Ishikawa (cell line): ENCODE measurements at regions not wholly inside any gene's neighbourhood (a gene's known extent, or its start where the extent isn't known, plus 50 kb on each side); places are given as distances from the start of the nearest gene placed in this dataset.

Experiments used
- CEBPB ChIP-seq: IDR thresholded peaks from 2 replicates; pipeline ENCODE4 v1.6.1; 2012
- CREB1 ChIP-seq: IDR thresholded peaks from 2 replicates; pipeline ENCODE4 v1.6.1; 2012; ENCODE audit warnings: low read depth
- EGR1 ChIP-seq: IDR thresholded peaks from 2 replicates; pipeline ENCODE4 v1.6.1; 2012
- EP300 ChIP-seq: IDR thresholded peaks from 2 replicates; pipeline ENCODE4 v1.6.1; 2012; ENCODE audit warnings: borderline replicate concordance
- FOXM1 ChIP-seq: IDR thresholded peaks from 2 replicates; pipeline ENCODE4 v1.6.1; 2012; ENCODE audit warnings: low read depth, borderline replicate concordance
- MAX ChIP-seq: IDR thresholded peaks from 2 replicates; pipeline ENCODE4 v1.6.1; 2012
- NFIC ChIP-seq: IDR thresholded peaks from 2 replicates; pipeline ENCODE4 v1.6.1; 2012
- RAD21 ChIP-seq: IDR thresholded peaks from 2 replicates; pipeline ENCODE4 v1.6.1; 2012; ENCODE audit warnings: low read depth
- REST ChIP-seq: IDR thresholded peaks from 2 replicates; pipeline ENCODE4 v1.6.1; 2012; ENCODE audit warnings: low read depth, mild to moderate bottlenecking
- TAF1 ChIP-seq: IDR thresholded peaks from 2 replicates; pipeline ENCODE4 v1.6.1; 2012; ENCODE audit warnings: low read depth, mild to moderate bottlenecking
- TCF12 ChIP-seq: IDR thresholded peaks from 2 replicates; pipeline ENCODE4 v1.6.1; 2012; ENCODE audit warnings: low read depth
- TEAD4 ChIP-seq: IDR thresholded peaks from 2 replicates; pipeline ENCODE4 v1.6.1; 2012
- USF1 ChIP-seq: IDR thresholded peaks from 2 replicates; pipeline ENCODE4 v1.6.1; 2012
- YY1 ChIP-seq: IDR thresholded peaks from 2 replicates; pipeline ENCODE4 v1.6.1; 2012; ENCODE audit warnings: low read depth
- ZBTB7A ChIP-seq: IDR thresholded peaks from 2 replicates; pipeline ENCODE4 v1.6.1; 2012; ENCODE audit warnings: low read depth

- no peak for TF ChIP-seq NFIC
- TF ChIP-seq EP300 = no peak
- no peak for TF ChIP-seq RAD21
- no peak for TF ChIP-seq CEBPB
- TF ChIP-seq MAX = no peak
These were observed 139.6 kb upstream of the HAND2 start for GRCh38 chr4:173669460-173670179.

- no peak for TF ChIP-seq EGR1
- TF ChIP-seq USF1 = no peak
- TF ChIP-seq MAX = no peak
- no peak for TF ChIP-seq EP300
- TF ChIP-seq TEAD4 = no peak
- no peak for TF ChIP-seq CEBPB
- TF ChIP-seq ZBTB7A = no peak
- TF ChIP-seq YY1 = no peak
- TF ChIP-seq TAF1 = no peak
- TF ChIP-seq NFIC = no peak
These were observed 131.0 kb upstream of the HAND2 start for GRCh38 chr4:173661001-173661400.

- TF ChIP-seq NFIC (no peak), TCF12 (no peak), CEBPB (no peak), ZBTB7A (no peak), YY1 (no peak), CREB1 (no peak), REST (no peak), FOXM1 (no peak), EP300 (no peak), TAF1 (no peak), TEAD4 (no peak), RAD21 (no peak), USF1 (no peak)
These were observed 126.9 kb upstream of the HAND2 start for GRCh38 chr4:173656898-173657297.

GRCh38 chr4:173652283-173652931, 122.4 kb upstream of the HAND2 start:
- TF ChIP-seq EP300 = no peak
- no peak for TF ChIP-seq CREB1
- no peak for TF ChIP-seq CEBPB
- no peak for TF ChIP-seq EGR1
- no peak for TF ChIP-seq RAD21
- TF ChIP-seq ZBTB7A = no peak
- no peak for TF ChIP-seq YY1
- TF ChIP-seq USF1 = no peak
- no peak for TF ChIP-seq REST
- no peak for TF ChIP-seq TCF12
- TF ChIP-seq TAF1 = no peak
- TF ChIP-seq TEAD4 = no peak
- no peak for TF ChIP-seq NFIC
- no peak for TF ChIP-seq FOXM1
- TF ChIP-seq MAX = no peak

GRCh38 chr4:173651651-173652282, 121.7 kb upstream of the HAND2 start:
- TF ChIP-seq TAF1 (no peak), EP300 (no peak), CEBPB (no peak), NFIC (no peak), MAX (no peak), TCF12 (no peak), TEAD4 (no peak), FOXM1 (no peak), EGR1 (no peak), USF1 (no peak), YY1 (no peak), CREB1 (no peak), REST (no peak)
